Skeletal muscle tissue (tissue), 3 donors: ENCODE measurements at regions not wholly inside any gene's neighbourhood (a gene's known extent, or its start where the extent isn't known, plus 50 kb on each side); places are given as distances from the start of the nearest gene placed in this dataset.

Experiments
- H3K27ac ChIP-seq: one replicate; pipeline ENCODE4 v1.7.0; 2013; ENCODE audit warnings: mild to moderate bottlenecking, low read depth, low read length, inconsistent platforms
- H3K27me3 ChIP-seq, 3 donors: one replicate each; pipeline ENCODE4 v1.7.0; 2013; ENCODE audit warnings: low read length in 3 of 3; ENCODE audit not compliant: control insufficient read depth in 3 of 3, insufficient read depth in 3 of 3
- H3K36me3 ChIP-seq, 3 donors: one replicate each; pipeline ENCODE4 v1.7.0; 2013; ENCODE audit warnings: low read length in 3 of 3; ENCODE audit not compliant: control insufficient read depth in 3 of 3, insufficient read depth in 3 of 3
- H3K4me1 ChIP-seq, 3 donors: one replicate each; pipeline ENCODE4 v1.7.0; 2013; ENCODE audit warnings: low read length in 3 of 3, mild to moderate bottlenecking in 3 of 3; ENCODE audit not compliant: control insufficient read depth in 3 of 3, insufficient read depth in 3 of 3
- H3K4me3 ChIP-seq, 3 donors: one replicate each; pipeline ENCODE4 v1.7.0; 2013; ENCODE audit warnings: low read length in 3 of 3
- H3K9ac ChIP-seq, 3 donors: one replicate each; pipeline ENCODE4 v1.7.0; 2013; ENCODE audit warnings: low read length in 3 of 3, mild to moderate bottlenecking in 3 of 3, moderate library complexity in 2 of 3, low read depth in 1 of 3
- H3K9me3 ChIP-seq, 3 donors: one replicate each; pipeline ENCODE4 v1.7.0; 2013; ENCODE audit warnings: low read length in 3 of 3; ENCODE audit not compliant: control insufficient read depth in 3 of 3
- donor health status: Osteomylitis.

GRCh38 chr1:78388275-78388674, 102.5 kb upstream of the PTGFR start:
- H3K9ac ChIP-seq: no peak overlapping the region
- no peak overlapping the region for H3K27ac ChIP-seq
- no peaks in the 10 kb centered on the region for H3K27me3 ChIP-seq
- no peaks in the 10 kb centered on the region for H3K36me3 ChIP-seq
- no peak overlapping the region for H3K4me3 ChIP-seq
- no peaks in the 10 kb centered on the region for H3K4me1 ChIP-seq
- no peaks in the 10 kb centered on the region for H3K9me3 ChIP-seq

DNA sequence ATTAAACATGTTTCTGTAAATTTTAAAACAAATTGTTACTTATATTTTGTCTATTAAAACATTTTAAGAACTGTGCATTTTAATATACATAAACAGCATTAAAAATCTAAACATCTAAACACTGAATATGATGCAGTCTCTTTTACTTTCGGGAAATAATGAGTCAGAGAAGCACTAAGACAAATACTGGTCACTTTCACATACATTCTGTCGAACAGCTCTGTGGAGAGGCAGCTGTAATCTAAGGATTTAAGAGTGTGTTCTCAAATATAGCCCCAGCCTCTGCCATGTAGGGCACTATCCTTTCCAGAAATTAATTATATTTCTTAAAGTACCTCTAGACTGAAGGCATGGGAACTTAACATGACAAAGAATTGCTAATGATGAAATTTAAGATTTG, 89.6 kb upstream of the PTGFR start:
- no peaks in the 10 kb centered on the region for H3K9me3 ChIP-seq
- H3K36me3 ChIP-seq: no peaks in the 10 kb centered on the region
- H3K9ac ChIP-seq: no peak overlapping the region

DNA sequence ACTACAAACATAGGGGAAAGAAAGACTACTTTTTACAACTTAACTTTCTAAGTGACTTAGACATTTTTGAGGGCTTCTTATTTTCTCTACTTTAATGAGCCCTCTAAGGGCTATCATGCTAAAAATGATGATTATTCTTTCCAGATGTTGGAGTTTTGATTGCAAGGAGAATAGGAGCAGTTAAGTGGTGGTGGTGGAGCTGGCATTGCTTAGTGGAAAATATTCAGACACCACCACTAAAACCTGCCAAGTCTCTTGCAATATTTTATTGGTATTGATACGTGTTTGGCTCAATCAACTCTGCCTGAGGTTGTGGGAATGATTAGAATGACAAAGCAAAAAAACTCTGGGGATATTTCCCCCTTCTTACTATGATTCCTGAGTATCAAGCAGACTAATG, 82.6 kb upstream of the PTGFR start:
- Histone ChIP-seq H3K36me3 (no peaks in the 10 kb centered on the region), H3K4me3 (no peak overlapping the region), H3K27ac (no peak overlapping the region), H3K27me3 (no peaks in the 10 kb centered on the region), H3K9ac (no peak overlapping the region), H3K4me1 (no peaks in the 10 kb centered on the region), H3K9me3 (peaks cover 0 to 7% (median 0%) of the 10 kb centered on the region in 3 donors)

More for the DNA sequence above, 89.6 kb upstream of the PTGFR start:
- H3K4me1 ChIP-seq: no peaks in the 10 kb centered on the region
- H3K27ac ChIP-seq: no peak overlapping the region
- H3K27me3 ChIP-seq: peaks cover 0 to 4% (median 0%) of the 10 kb centered on the region in 3 donors
- no peak overlapping the region for H3K4me3 ChIP-seq

- no peak overlapping the region for H3K4me3 ChIP-seq
- no peaks in the 10 kb centered on the region for H3K27me3 ChIP-seq
- H3K4me1 ChIP-seq: no peaks in the 10 kb centered on the region
- H3K27ac ChIP-seq: no peak overlapping the region
- H3K9me3 ChIP-seq: peaks cover 0 to 7% (median 0%) of the 10 kb centered on the region in 3 donors
- no peak overlapping the region for H3K9ac ChIP-seq
- H3K36me3 ChIP-seq: no peaks in the 10 kb centered on the region
Observed at GRCh38 chr1:78408810-78409209, 82.0 kb upstream of the PTGFR start.

- no peaks in the 10 kb centered on the region for H3K36me3 ChIP-seq
- peaks cover 0 to 7% (median 0%) of the 10 kb centered on the region in 3 donors for H3K9me3 ChIP-seq
- H3K9ac ChIP-seq: no peak overlapping the region
- H3K4me1 ChIP-seq: no peaks in the 10 kb centered on the region
- no peaks in the 10 kb centered on the region for H3K27me3 ChIP-seq
- H3K4me3 ChIP-seq: no peak overlapping the region
- no peak overlapping the region for H3K27ac ChIP-seq
Observed at GRCh38 chr1:78410643-78411042, 80.1 kb upstream of the PTGFR start.

DNA sequence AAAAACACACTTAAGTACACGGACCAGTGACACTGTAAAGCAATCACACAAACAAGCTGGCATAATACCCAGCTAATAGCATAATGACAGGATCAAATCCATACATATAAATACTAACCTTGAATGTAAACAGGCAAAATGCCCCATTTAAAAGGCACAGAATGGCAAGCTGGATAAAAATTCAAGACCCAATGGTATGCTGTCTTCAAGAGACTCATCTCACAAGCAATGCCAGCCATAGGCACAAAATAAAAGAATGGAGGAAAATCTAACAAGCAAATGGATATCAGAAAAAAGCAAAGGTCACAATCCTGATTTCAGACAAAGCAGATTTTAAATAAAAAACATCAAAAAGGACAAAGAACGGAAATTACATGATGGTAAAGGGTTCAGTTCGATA, 79.1 kb upstream of the PTGFR start:
- Histone ChIP-seq H3K4me1 (no peaks in the 10 kb centered on the region), H3K27ac (no peak overlapping the region), H3K4me3 (no peak overlapping the region), H3K9me3 (peaks cover 0 to 7% (median 0%) of the 10 kb centered on the region in 3 donors), H3K36me3 (no peaks in the 10 kb centered on the region), H3K27me3 (no peaks in the 10 kb centered on the region), H3K9ac (no peak overlapping the region)

DNA sequence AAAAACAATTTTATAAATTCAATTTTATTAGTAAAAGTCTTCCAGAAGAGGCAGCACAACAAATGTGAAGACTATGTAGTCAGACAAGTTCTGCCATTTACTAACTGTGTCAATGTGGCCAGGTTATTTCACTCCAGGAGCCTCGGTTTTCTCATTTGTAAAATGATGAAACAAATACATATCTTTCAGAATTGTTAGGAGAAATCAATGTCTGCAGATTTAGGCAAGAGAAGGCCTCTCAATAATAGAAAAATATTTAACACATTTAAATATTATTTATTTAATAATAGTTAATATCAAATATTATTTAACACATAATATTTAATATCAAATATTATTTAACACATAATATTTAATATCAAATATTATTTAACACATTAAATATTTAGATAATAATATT, 75.6 kb upstream of the PTGFR start:
- no peak overlapping the region for H3K27ac ChIP-seq
- H3K4me3 ChIP-seq: no peak overlapping the region
- H3K4me1 ChIP-seq: no peaks in the 10 kb centered on the region
- no peaks in the 10 kb centered on the region for H3K36me3 ChIP-seq
- H3K27me3 ChIP-seq: no peaks in the 10 kb centered on the region
- peaks cover 0 to 7% (median 0%) of the 10 kb centered on the region in 3 donors for H3K9me3 ChIP-seq
- H3K9ac ChIP-seq: no peak overlapping the region

DNA sequence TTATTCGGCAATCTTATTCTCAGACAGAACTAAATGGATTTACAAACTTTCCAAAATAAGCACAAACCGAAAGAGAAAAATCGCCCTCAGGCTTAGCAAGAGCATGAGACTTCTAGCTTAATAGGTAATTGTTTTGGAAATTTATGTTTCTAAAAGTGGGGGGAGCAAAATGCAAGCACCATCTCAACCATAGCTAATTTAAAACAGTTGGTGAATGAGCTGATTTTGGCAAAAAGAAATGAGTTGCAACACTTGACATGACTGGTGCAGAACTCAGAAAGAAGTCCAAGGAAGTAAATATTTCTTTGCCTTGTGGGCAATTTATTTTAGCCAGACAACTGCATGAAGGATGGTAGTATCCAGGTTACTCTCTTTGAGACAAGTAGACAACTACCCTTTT, 71.5 kb upstream of the PTGFR start:
- no peaks in the 10 kb centered on the region for H3K9me3 ChIP-seq
- no peak overlapping the region for H3K9ac ChIP-seq
- H3K4me1 ChIP-seq: no peaks in the 10 kb centered on the region
- no peaks in the 10 kb centered on the region for H3K27me3 ChIP-seq
- H3K4me3 ChIP-seq: no peak overlapping the region
- no peaks in the 10 kb centered on the region for H3K36me3 ChIP-seq
- no peak overlapping the region for H3K27ac ChIP-seq

DNA sequence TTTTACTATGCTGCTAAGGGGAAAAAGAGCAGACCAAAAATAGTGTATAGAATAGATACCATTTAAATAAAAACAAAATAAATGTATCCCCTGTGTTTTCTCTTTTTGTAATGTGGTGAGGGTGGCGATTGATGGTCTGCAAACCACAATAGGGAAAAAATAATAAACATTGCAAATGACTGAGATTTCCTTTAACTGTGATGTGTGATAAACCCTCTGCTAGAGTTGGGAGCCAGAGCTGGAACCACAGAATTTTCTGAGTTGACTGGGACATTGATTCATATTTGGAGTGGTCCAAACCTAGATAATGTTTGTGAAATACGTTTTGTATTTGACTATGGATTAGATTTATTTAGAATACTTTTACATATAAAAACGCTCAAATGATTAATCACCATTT, 70.6 kb upstream of the PTGFR start:
- H3K36me3 ChIP-seq: no peaks in the 10 kb centered on the region
- no peak overlapping the region for H3K27ac ChIP-seq
- no peak overlapping the region for H3K9ac ChIP-seq
- no peaks in the 10 kb centered on the region for H3K4me1 ChIP-seq
- H3K4me3 ChIP-seq: no peak overlapping the region
- H3K9me3 ChIP-seq: no peaks in the 10 kb centered on the region
- no peaks in the 10 kb centered on the region for H3K27me3 ChIP-seq

DNA sequence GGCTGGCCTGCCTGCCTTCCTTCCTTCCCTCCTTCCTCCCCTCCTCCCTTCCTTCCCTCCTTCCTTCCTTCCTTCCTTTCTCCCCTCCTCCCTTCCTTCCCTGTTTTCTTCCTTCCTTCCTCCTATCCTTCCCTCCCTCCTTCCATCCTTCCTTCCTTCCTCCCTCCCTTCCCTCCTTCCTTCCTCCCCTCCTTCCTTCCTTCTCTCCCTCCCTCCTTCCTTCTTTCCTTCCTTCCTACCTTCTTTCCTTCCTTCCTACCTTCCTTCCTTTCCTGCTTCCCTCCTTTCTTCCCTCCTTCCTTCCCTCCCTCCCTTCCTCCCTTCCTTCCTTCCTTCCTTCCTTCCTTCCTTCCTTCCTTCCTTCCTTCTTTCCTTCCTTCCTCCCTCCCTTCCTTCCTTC, 70.1 kb upstream of the PTGFR start:
- Histone ChIP-seq H3K27me3 (no peaks in the 10 kb centered on the region), H3K27ac (no peak overlapping the region), H3K4me3 (no peak overlapping the region), H3K9ac (no peak overlapping the region), H3K4me1 (no peaks in the 10 kb centered on the region), H3K36me3 (no peaks in the 10 kb centered on the region), H3K9me3 (no peaks in the 10 kb centered on the region)

DNA sequence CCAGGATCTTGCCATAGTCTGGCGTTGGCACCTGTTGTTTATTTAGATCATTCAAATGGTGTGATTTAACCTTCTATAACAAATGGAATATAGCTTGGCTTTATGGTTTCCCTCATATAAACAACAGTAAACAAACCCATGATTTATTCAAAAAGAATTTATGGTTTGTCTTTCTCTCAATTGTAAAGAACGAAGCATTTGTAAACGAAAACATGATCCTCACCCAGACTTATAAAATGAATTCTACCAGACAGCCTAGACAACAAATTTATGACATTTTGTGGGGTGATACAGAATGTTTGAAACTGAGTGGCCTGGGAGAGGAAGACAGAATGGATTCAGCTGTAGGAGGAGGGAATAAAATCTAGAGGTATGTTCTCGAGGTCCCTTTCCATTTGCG, 66.1 kb upstream of the PTGFR start:
- no peaks in the 10 kb centered on the region for H3K4me1 ChIP-seq
- no peak overlapping the region for H3K27ac ChIP-seq
- H3K9ac ChIP-seq: no peak overlapping the region
- no peak overlapping the region for H3K4me3 ChIP-seq
- no peaks in the 10 kb centered on the region for H3K9me3 ChIP-seq
- no peaks in the 10 kb centered on the region for H3K36me3 ChIP-seq
- H3K27me3 ChIP-seq: no peaks in the 10 kb centered on the region
